CD4-positive, alpha-beta T cell (primary cell): ENCODE measurements at regions not wholly inside any gene's neighbourhood (a gene's known extent, or its start where the extent isn't known, plus 50 kb on each side); places are given as distances from the start of the nearest gene placed in this dataset.

Experiments used
- ATAC-seq: fragments of 200-7000 bp; cut with Tn5 transposase; one replicate; pipeline ENCODE4 v1.10.0; 2022; ENCODE audit warnings: mild to moderate bottlenecking; ENCODE audit not compliant: poor library complexity
- CTCF ChIA-PET: fragments of 350-600 bp; sonication (Branson Sonifier 250); formaldehyde crosslinking; loops from one replicate; lab custom pipeline; 2021; ENCODE audit warnings: antibody characterized with exemption, inconsistent platforms; lab: Charles Lee
- POLR2A ChIA-PET: fragments of 350-600 bp; sonication (Branson Sonifier 250); formaldehyde crosslinking; loops from one replicate; lab custom pipeline; 2021; ENCODE audit warnings: antibody characterized with exemption, inconsistent platforms; lab: Charles Lee
- DNase-seq, 14 experiments: peaks; one replicate each; pipeline ENCODE4 v3.0.0-alpha.2; 2013 to 2020; ENCODE audit warnings: mixed read lengths in 2 of 14
- H3K27ac ChIP-seq, 2 donors: one replicate each; pipeline versions ENCODE4 v1.5.1 to v1.7.0; 2013; ENCODE audit warnings: low read length in 2 of 2, low read depth in 1 of 2, mild to moderate bottlenecking in 1 of 2
- H3K27me3 ChIP-seq, 2 experiments: 1 replicate in 1 of 2; 2 replicates in 1 of 2; pipeline versions ENCODE4 v1.6.1 to v1.7.0; 2013; ENCODE audit warnings: low read length in 2 of 2, control low read depth in 1 of 2, mild to moderate bottlenecking in 1 of 2, moderate library complexity in 1 of 2; ENCODE audit not compliant: insufficient read depth in 2 of 2, control insufficient read depth in 1 of 2
- H3K36me3 ChIP-seq: one replicate; pipeline ENCODE4 v1.6.1; 2013; ENCODE audit warnings: low read length, control low read depth; ENCODE audit not compliant: insufficient read depth
- H3K4me1 ChIP-seq: one replicate; pipeline ENCODE4 v1.6.1; 2013; ENCODE audit warnings: low read length, control low read depth; ENCODE audit not compliant: insufficient read depth
- H3K4me3 ChIP-seq: one replicate; pipeline ENCODE4 v1.5.1; 2013; ENCODE audit warnings: mild to moderate bottlenecking, low read length, moderate library complexity
- H3K9me3 ChIP-seq, 2 experiments: 1 replicate in 1 of 2; 2 replicates in 1 of 2; pipeline versions ENCODE4 v1.6.1 to v1.7.0; 2013; ENCODE audit warnings: low read length in 2 of 2, mild to moderate bottlenecking in 2 of 2, control low read depth in 1 of 2, moderate library complexity in 1 of 2; ENCODE audit not compliant: control insufficient read depth in 1 of 2, insufficient read depth in 1 of 2
- H3K27ac Mint-ChIP-seq: one replicate; pipeline ENCODE4 v1.8.0; 2020; ENCODE audit warnings: mixed read lengths
- H3K27me3 Mint-ChIP-seq: one replicate; pipeline ENCODE4 v1.8.0; 2021; ENCODE audit warnings: mixed read lengths
- H3K36me3 Mint-ChIP-seq: one replicate; pipeline ENCODE4 v1.8.0; 2021; ENCODE audit warnings: low read depth, mixed read lengths
- H3K4me1 Mint-ChIP-seq: one replicate; pipeline ENCODE4 v1.8.0; 2021; ENCODE audit warnings: low read depth, mixed read lengths
- H3K4me3 Mint-ChIP-seq: one replicate; pipeline ENCODE4 v1.8.0; 2020; ENCODE audit warnings: mild to moderate bottlenecking, mixed read lengths
- H3K9me3 Mint-ChIP-seq: one replicate; pipeline ENCODE4 v1.8.0; 2020; ENCODE audit warnings: mixed read lengths
- CTCF ChIP-seq: fragments of 200-600 bp; IDR thresholded peaks from one replicate; pipeline ENCODE4 v1.8.0; 2022; ENCODE audit warnings: antibody characterized with exemption, mild to moderate bottlenecking
- intact Hi-C, 2 experiments: fragments of 100-400 bp; cut with DNase I in 1 of 2; cut with micrococcal nuclease in 1 of 2; formaldehyde crosslinking; loops; one replicate each; pipeline versions ENCODE4 v1.15.1 to v1.9.0; 2023 to 2025; cut with DNase I, micrococcal nuclease

DNA sequence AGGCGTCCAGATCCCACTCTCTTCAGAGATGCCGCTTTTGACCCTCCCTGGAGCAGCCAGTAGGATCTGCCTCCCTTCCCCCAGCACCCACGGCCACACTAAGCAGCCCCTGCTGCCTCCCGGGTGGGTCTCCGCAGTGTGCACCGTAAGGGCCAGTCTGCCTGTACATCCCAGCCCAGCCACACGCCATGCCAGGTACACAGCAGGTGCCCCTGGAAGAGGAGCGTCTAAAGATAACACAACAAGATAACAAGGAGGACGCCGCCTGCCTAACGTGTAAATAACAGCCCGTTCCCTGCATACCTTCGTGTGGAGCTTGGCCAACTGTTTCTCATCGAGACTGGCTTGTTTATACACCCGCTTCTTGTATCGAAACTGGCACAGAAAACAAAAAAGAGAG lies 139.4 kb downstream of the SHANK2 start:
- ATAC-seq (no peak), DNase-seq (no peak)
- Mint-ChIP-seq H3K9me3 (no peaks in the 10 kb centered on the region), H3K27me3 (peaks cover 24% of the 10 kb centered on the region), H3K27ac (no peak overlapping the region), H3K36me3 (no peaks in the 10 kb centered on the region), H3K4me3 (no peak overlapping the region), H3K4me1 (no peaks in the 10 kb centered on the region)
- ChIA-PET POLR2A (no interaction called here), CTCF (no interaction called here)
- intact Hi-C loops: no loop called here
- Histone ChIP-seq H3K27me3 (peaks cover 5 to 7% of the 10 kb centered on the region in 2 experiments), H3K36me3 (no peaks in the 10 kb centered on the region), H3K4me3 (no peak overlapping the region), H3K4me1 (no peaks in the 10 kb centered on the region), H3K27ac (no peak overlapping the region), H3K9me3 (peaks cover 0 to 6% of the 10 kb centered on the region in 2 experiments)
- TF ChIP-seq CTCF: no peak

DNA sequence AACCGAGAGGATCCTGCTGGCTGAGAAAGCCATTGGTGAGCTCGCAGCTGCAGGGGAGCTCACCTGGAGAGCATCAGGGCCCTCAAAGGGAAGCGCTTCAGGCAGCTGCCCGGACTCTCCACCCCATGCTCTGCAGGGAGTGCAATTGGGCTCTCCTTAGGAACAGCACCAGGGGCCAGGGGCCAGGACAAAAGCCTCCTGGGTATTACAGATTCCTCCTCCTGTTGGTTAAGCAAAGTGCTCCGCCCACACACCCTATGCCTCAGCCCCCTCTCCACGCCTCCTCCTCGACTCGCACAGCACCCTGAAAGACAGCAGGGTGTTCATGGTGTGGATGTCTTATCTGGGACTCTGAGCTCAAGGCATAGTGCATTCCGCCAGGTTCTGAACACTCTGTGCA lies 139.9 kb downstream of the SHANK2 start:
- TF ChIP-seq CTCF: no peak
- H3K36me3 ChIP-seq: no peaks in the 10 kb centered on the region
- intact Hi-C loops: no loop called here
- H3K36me3 Mint-ChIP-seq: no peaks in the 10 kb centered on the region
- POLR2A ChIA-PET: no interaction called here
- CTCF ChIA-PET: no interaction called here
- H3K9me3 ChIP-seq: peaks cover 0 to 6% of the 10 kb centered on the region in 2 experiments
- H3K4me3 ChIP-seq: no peak overlapping the region
- H3K4me1 Mint-ChIP-seq: no peaks in the 10 kb centered on the region
- no peak overlapping the region for H3K27ac ChIP-seq
- H3K9me3 Mint-ChIP-seq: no peaks in the 10 kb centered on the region
- no peak overlapping the region for H3K27ac Mint-ChIP-seq
- H3K4me3 Mint-ChIP-seq: no peak overlapping the region
- peaks cover 24% of the 10 kb centered on the region for H3K27me3 Mint-ChIP-seq
- no peaks in the 10 kb centered on the region for H3K4me1 ChIP-seq
- DNase-seq (no peak), ATAC-seq (no peak)
- H3K27me3 ChIP-seq: peaks cover 5 to 7% of the 10 kb centered on the region in 2 experiments

DNA sequence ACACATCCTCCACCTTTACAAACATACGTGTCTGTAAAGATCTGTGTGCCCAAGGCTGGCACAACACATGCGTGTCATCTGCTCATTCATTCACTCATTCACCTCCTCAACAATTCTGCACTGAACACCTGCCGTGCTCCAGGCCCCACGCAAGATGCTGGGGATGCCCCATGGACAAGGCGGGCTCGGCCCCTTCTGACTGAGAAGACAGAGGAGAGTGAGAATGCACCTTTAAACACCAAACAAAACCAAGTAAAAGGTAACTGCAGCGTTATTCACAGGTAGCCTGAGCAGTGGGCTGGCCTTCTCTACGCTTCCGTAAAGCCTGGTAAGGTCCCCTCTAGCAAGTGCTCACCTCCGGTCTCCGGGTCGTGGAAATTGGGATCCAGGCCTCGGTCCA lies 142.8 kb downstream of the SHANK2 start:
- Histone ChIP-seq H3K4me1 (no peaks in the 10 kb centered on the region), H3K9me3 (no peaks in the 10 kb centered on the region), H3K27ac (no peak overlapping the region), H3K4me3 (no peak overlapping the region), H3K27me3 (peaks cover 5 to 7% of the 10 kb centered on the region in 2 experiments), H3K36me3 (no peaks in the 10 kb centered on the region)
- H3K27me3 Mint-ChIP-seq: peaks cover 23% of the 10 kb centered on the region
- intact Hi-C loops: no loop called here
- ATAC-seq (no peak), DNase-seq (no peak)
- no peaks in the 10 kb centered on the region for H3K36me3 Mint-ChIP-seq
- no peaks in the 10 kb centered on the region for H3K9me3 Mint-ChIP-seq
- H3K27ac Mint-ChIP-seq: no peak overlapping the region
- ChIA-PET POLR2A (no interaction called here), CTCF (no interaction called here)
- no peaks in the 10 kb centered on the region for H3K4me1 Mint-ChIP-seq
- TF ChIP-seq CTCF: no peak
- no peak overlapping the region for H3K4me3 Mint-ChIP-seq
